B cell (primary cell): ENCODE measurements at regions not wholly inside any gene's neighbourhood (a gene's known extent, or its start where the extent isn't known, plus 50 kb on each side); places are given as distances from the start of the nearest gene placed in this dataset.

Experiments
- ATAC-seq: fragments of 200-7000 bp; cut with Tn5 transposase; one replicate; pipeline ENCODE4 v1.10.0; 2021; ENCODE audit warnings: low read depth, mild to moderate bottlenecking, moderate number of reproducible peaks, moderate library complexity
- CTCF ChIA-PET: fragments of 350-600 bp; sonication (Branson Sonifier 250); formaldehyde crosslinking; loops from one replicate; lab custom pipeline; 2021; ENCODE audit warnings: antibody characterized with exemption, inconsistent platforms; lab: Charles Lee
- POLR2A ChIA-PET: fragments of 350-600 bp; sonication (Branson Sonifier 250); formaldehyde crosslinking; loops from one replicate; lab custom pipeline; 2021; ENCODE audit warnings: antibody characterized with exemption; lab: Charles Lee
- DNase-seq: peaks from one replicate; pipeline ENCODE4 v3.0.0; 2013
- H2AFZ ChIP-seq: 2 replicates; pipeline ENCODE4 v1.6.1; 2012; ENCODE audit warnings: mild to moderate bottlenecking, low read depth, low read length; ENCODE audit not compliant: insufficient read depth, poor library complexity, severe bottlenecking
- H3K27ac ChIP-seq, 2 donors: 1 replicate in 1 of 2; 2 replicates in 1 of 2; pipeline ENCODE4 v1.5.1; 2012 to 2013; ENCODE audit warnings: low read length in 2 of 2, mild to moderate bottlenecking in 2 of 2, moderate library complexity in 1 of 2
- H3K27me3 ChIP-seq, 4 experiments: fragments of 200-600 bp in 1 of 4; sonication (generic) in 1 of 4; replicated peaks in 1 of 4; 1 replicate in 2 of 4; 2 replicates in 2 of 4; pipeline versions ENCODE4 v1.6.1 to v1.7.0; 2013 to 2016; ENCODE audit warnings: low read length in 3 of 4, mild to moderate bottlenecking in 2 of 4, mixed read lengths in 1 of 4, moderate library complexity in 1 of 4; ENCODE audit not compliant: insufficient read depth in 4 of 4, control insufficient read depth in 3 of 4; ENCODE audit errors: control extremely low read depth in 1 of 4
- H3K36me3 ChIP-seq, 2 experiments: replicated peaks in 1 of 2; 1 replicate in 1 of 2; 2 replicates in 1 of 2; pipeline versions ENCODE4 v1.6.1 to v1.7.1; 2013; ENCODE audit warnings: low read length in 1 of 2; ENCODE audit not compliant: insufficient read depth in 2 of 2, control insufficient read depth in 1 of 2; ENCODE audit errors: control extremely low read depth in 1 of 2, extremely low read depth in 1 of 2
- H3K4me1 ChIP-seq, 2 donors: fragments of 200-600 bp in 1 of 2; sonication (generic) in 1 of 2; 1 replicate in 1 of 2; 2 replicates in 1 of 2; pipeline versions ENCODE4 v1.5.1 to v1.6.1; 2013 to 2017; ENCODE audit warnings: low read length in 2 of 2; ENCODE audit not compliant: control insufficient read depth in 2 of 2, insufficient read depth in 2 of 2
- H3K4me2 ChIP-seq: replicated peaks from 2 replicates; pipeline ENCODE3; 2012; ENCODE audit warnings: mild to moderate bottlenecking, low read depth, low read length; ENCODE audit not compliant: poor library complexity, severe bottlenecking
- H3K4me3 ChIP-seq, 5 experiments: fragments of 200-600 bp in 1 of 5; sonication (generic) in 1 of 5; 1 replicate in 3 of 5; 2 replicates in 2 of 5; pipeline versions ENCODE4 v1.5.1 to v1.7.0; 2011 to 2016; ENCODE audit warnings: low read length in 4 of 5, mild to moderate bottlenecking in 4 of 5, low read depth in 2 of 5, control low read depth in 1 of 5, moderate library complexity in 1 of 5; ENCODE audit not compliant: insufficient read depth in 1 of 5; ENCODE audit errors: control extremely low read depth in 1 of 5, extremely low read depth in 1 of 5
- H3K79me2 ChIP-seq: fragments of 200-600 bp; sonication (generic); one replicate; pipeline ENCODE4 v1.6.0; 2016; ENCODE audit warnings: low read length; ENCODE audit not compliant: control insufficient read depth, insufficient read depth
- H3K9ac ChIP-seq: fragments of 200-600 bp; sonication (generic); 2 replicates; pipeline ENCODE4 v1.6.1; 2017; ENCODE audit warnings: mild to moderate bottlenecking, low read length, moderate library complexity
- H3K9me3 ChIP-seq, 3 donors: one replicate each; pipeline versions ENCODE4 v1.6.1 to v1.7.1; 2013; ENCODE audit warnings: low read length in 2 of 3; ENCODE audit not compliant: control insufficient read depth in 2 of 3, insufficient read depth in 1 of 3; ENCODE audit errors: control extremely low read depth in 1 of 3
- H4K20me1 ChIP-seq: 2 replicates; pipeline ENCODE4 v1.6.0; 2012; ENCODE audit warnings: mild to moderate bottlenecking, low read length; ENCODE audit not compliant: insufficient read depth, control insufficient read depth, poor library complexity, severe bottlenecking
- H3K27ac Mint-ChIP-seq: one replicate; pipeline ENCODE4 v1.8.0; 2021; ENCODE audit warnings: mixed read lengths
- H3K27me3 Mint-ChIP-seq: one replicate; pipeline ENCODE4 v1.8.0; 2021; ENCODE audit warnings: mixed read lengths
- H3K4me1 Mint-ChIP-seq: one replicate; pipeline ENCODE4 v1.8.0; 2021; ENCODE audit warnings: mixed read lengths
- H3K4me3 Mint-ChIP-seq: one replicate; pipeline ENCODE4 v1.8.0; 2021; ENCODE audit warnings: mixed read lengths
- H3K9me3 Mint-ChIP-seq: one replicate; pipeline ENCODE4 v1.8.0; 2022; ENCODE audit warnings: mixed read lengths; ENCODE audit not compliant: insufficient read depth
- EZH2 ChIP-seq: IDR thresholded peaks from 2 replicates; pipeline ENCODE4 v1.6.1; 2012; ENCODE audit warnings: borderline replicate concordance, low read depth, mild to moderate bottlenecking, moderate library complexity, low read length; ENCODE audit not compliant: insufficient read depth, poor library complexity, severe bottlenecking
- WGBS: methylation state at CpG from one replicate; pipeline ENCODE4 v1.1.5; 2013; ENCODE audit warnings: missing lambda C conversion rate; ENCODE audit not compliant: insufficient coverage; 5-methylcytosine and 5-hydroxymethylcytosine counted together
- intact Hi-C: fragments of 100-400 bp; cut with micrococcal nuclease; formaldehyde crosslinking; loops from one replicate; pipeline ENCODE4 v1.10.0; 2022
- TF ChIP-seq, protein P1 (sequence below): fragments of 200-600 bp; IDR thresholded peaks from one replicate; pipeline ENCODE4 v1.8.0; 2022; ENCODE audit warnings: antibody characterized with exemption, mild to moderate bottlenecking

DNA sequence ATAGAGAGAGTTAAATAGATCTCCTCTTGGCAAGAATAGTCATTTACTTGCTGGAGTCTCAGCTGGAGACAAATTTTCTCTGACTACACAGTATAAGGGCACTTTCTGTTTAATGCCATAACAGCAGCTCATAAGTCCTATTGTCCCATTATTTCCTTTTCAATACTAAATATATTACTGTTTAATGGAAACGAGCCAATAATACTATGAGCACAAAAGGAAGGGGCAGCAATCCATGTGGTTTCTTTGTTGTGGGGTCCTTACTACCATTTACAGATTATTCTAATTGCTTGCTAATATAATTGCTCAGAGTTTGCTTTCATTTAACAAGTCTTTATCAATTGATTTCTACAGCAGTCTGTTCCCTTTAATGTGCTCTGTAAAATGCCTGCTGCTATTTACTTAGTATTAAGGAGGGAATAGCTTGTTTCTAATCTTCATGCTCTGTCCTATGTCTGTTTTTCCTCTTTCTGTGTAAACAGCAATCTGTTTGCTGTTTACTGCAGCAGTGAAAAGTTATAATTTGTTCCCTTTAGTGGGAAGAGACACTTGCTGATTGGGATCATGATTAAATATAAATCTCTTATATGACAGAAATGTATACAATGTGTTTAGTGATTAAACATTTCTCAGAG lies 296.2 kb upstream of the SMIM30 start:
- Mint-ChIP-seq H3K9me3 (no peaks in the 10 kb centered on the region), H3K27ac (no peak overlapping the region)
- CTCF ChIA-PET, result interaction anchor here (1.9 kb wide), 1 partner anchor 10 kb away, joined by 8 read pairs; no protein-coding TSS in a partner anchor

DNA sequence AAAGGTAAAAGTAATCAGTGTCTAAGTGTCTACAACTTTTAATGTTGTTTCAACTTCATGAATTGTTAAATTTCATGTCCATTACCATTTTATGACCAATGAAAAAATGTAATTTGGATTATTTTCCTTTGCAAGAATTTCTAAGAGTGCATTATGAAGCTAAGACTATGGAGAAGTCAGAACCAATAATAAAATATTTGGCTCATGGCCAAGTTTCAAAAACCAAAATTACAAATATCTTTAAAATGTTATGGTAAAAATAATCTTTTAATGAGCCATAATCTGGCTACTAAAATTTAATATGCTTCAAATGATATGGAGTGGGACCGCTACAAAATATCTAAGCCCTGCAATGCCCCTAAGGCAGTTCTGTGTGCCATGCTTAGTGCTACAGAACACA lies 294.1 kb upstream of the SMIM30 start:
- H3K4me3 ChIP-seq, result no peak overlapping the region
- no peaks in the 10 kb centered on the region for H3K79me2 ChIP-seq
- no peak overlapping the region for H2AFZ ChIP-seq
- TF ChIP-seq, protein P1, sequence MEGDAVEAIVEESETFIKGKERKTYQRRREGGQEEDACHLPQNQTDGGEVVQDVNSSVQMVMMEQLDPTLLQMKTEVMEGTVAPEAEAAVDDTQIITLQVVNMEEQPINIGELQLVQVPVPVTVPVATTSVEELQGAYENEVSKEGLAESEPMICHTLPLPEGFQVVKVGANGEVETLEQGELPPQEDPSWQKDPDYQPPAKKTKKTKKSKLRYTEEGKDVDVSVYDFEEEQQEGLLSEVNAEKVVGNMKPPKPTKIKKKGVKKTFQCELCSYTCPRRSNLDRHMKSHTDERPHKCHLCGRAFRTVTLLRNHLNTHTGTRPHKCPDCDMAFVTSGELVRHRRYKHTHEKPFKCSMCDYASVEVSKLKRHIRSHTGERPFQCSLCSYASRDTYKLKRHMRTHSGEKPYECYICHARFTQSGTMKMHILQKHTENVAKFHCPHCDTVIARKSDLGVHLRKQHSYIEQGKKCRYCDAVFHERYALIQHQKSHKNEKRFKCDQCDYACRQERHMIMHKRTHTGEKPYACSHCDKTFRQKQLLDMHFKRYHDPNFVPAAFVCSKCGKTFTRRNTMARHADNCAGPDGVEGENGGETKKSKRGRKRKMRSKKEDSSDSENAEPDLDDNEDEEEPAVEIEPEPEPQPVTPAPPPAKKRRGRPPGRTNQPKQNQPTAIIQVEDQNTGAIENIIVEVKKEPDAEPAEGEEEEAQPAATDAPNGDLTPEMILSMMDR, result no peak
- TF ChIP-seq EZH2, result no peak
- no peak overlapping the region for H3K27ac ChIP-seq
- H4K20me1 ChIP-seq, result no peaks in the 10 kb centered on the region
- H3K27me3 ChIP-seq, result no peaks in the 10 kb centered on the region
- POLR2A ChIA-PET, result no interaction called here
- H3K9me3 Mint-ChIP-seq, result no peaks in the 10 kb centered on the region
- intact Hi-C loops, result no loop called here
- H3K4me1 Mint-ChIP-seq, result no peaks in the 10 kb centered on the region
- H3K36me3 ChIP-seq, result no peaks in the 10 kb centered on the region
- no peaks in the 10 kb centered on the region for H3K9me3 ChIP-seq
- H3K9ac ChIP-seq, result no peak overlapping the region
- no peak overlapping the region for H3K4me3 Mint-ChIP-seq
- CTCF ChIA-PET, result interaction anchor here (1.1 kb wide), 1 partner anchor 9 kb away, joined by 3 read pairs; no protein-coding TSS in a partner anchor
- no peaks in the 10 kb centered on the region for H3K27me3 Mint-ChIP-seq
- H3K4me2 ChIP-seq, result no peak overlapping the region
- no peak overlapping the region for H3K27ac Mint-ChIP-seq
- no CpG with 5 or more reads among the region's 1 CpG for WGBS
- ATAC-seq (no peak), DNase-seq (no peak)
- no peaks in the 10 kb centered on the region for H3K4me1 ChIP-seq

More for the DNA sequence above, 296.2 kb upstream of the SMIM30 start:
- Histone ChIP-seq H3K4me1 (no peaks in the 10 kb centered on the region), H3K4me3 (no peak overlapping the region), H3K79me2 (no peaks in the 10 kb centered on the region), H3K4me2 (no peak overlapping the region), H2AFZ (no peak overlapping the region), H3K27me3 (no peaks in the 10 kb centered on the region), H3K36me3 (no peaks in the 10 kb centered on the region), H3K9me3 (no peaks in the 10 kb centered on the region), H4K20me1 (no peaks in the 10 kb centered on the region), H3K9ac (no peak overlapping the region), H3K27ac (no peak overlapping the region)
- Mint-ChIP-seq H3K27me3 (no peaks in the 10 kb centered on the region), H3K4me1 (no peaks in the 10 kb centered on the region), H3K4me3 (no peak overlapping the region)
- DNase-seq, result no peak
- intact Hi-C loops, result no loop called here
- ATAC-seq, result no peak
- POLR2A ChIA-PET, result no interaction called here
- TF ChIP-seq, protein P1, result no peak
- no peak for TF ChIP-seq EZH2
- no CpG with 5 or more reads among the region's 1 CpG for WGBS
